Right lobe of liver (tissue), 6 donors: ENCODE measurements at regions not wholly inside any gene's neighbourhood (a gene's known extent, or its start where the extent isn't known, plus 50 kb on each side); places are given as distances from the start of the nearest gene placed in this dataset.

ENCODE experiments used
- ATAC-seq, 4 donors: fragments of 200-7000 bp; cut with Tn5 transposase; one replicate each; pipeline ENCODE4 v1.9.1; 2020; ENCODE audit warnings: mild to moderate bottlenecking in 4 of 4, moderate library complexity in 4 of 4
- DNase-seq, 3 donors: peaks; one replicate each; pipeline ENCODE4 v3.0.0-alpha.2; 2020
- H3K27ac ChIP-seq, 3 donors: fragments of 200-600 bp; one replicate each; pipeline ENCODE4 v1.8.0; 2022
- H3K27me3 ChIP-seq, 2 donors: fragments of 200-600 bp; one replicate each; pipeline ENCODE4 v1.8.0; 2022
- H3K36me3 ChIP-seq, 4 donors: fragments of 200-600 bp; sonication (generic) in 1 of 4; one replicate each; pipeline versions ENCODE4 v1.5.1 to v1.8.0; 2017 to 2022; ENCODE audit warnings: control low read depth in 1 of 4
- H3K4me1 ChIP-seq, 4 donors: fragments of 200-600 bp; sonication (generic) in 1 of 4; one replicate each; pipeline versions ENCODE4 v1.5.1 to v1.8.0; 2017 to 2022; ENCODE audit warnings: control low read depth in 1 of 4
- H3K4me3 ChIP-seq, 3 donors: fragments of 200-600 bp; one replicate each; pipeline ENCODE4 v1.8.0; 2022
- H3K9me3 ChIP-seq, 4 donors: fragments of 200-600 bp; sonication (generic) in 1 of 4; one replicate each; pipeline versions ENCODE4 v1.5.1 to v1.8.0; 2017 to 2022; ENCODE audit warnings: control low read depth in 1 of 4
- POLR2A ChIP-seq: fragments of 450-650 bp; IDR thresholded peaks from one replicate; pipeline ENCODE4 v1.6.1; 2017; ENCODE audit warnings: antibody characterized with exemption, mild to moderate bottlenecking
- WGBS: methylation state at CpG from one replicate; pipeline ENCODE4 v1.1.6; 2018; ENCODE audit warnings: low coverage, low lambda C conversion rate; ENCODE audit not compliant: insufficient coverage; ENCODE audit errors: missing lambda C conversion rate; 5-methylcytosine and 5-hydroxymethylcytosine counted together
- intact Hi-C, 2 donors: fragments of 100-400 bp; cut with DNase I; formaldehyde crosslinking; loops; one replicate each; pipeline versions ENCODE4 v1.11.2 to v1.14.1; 2022
- TF ChIP-seq, protein P1 (sequence below), 4 donors: fragments of 200-600 bp in 3 of 4; fragments of 450-650 bp in 1 of 4; IDR thresholded peaks; one replicate each; pipeline versions ENCODE4 v1.5.1 to v1.8.0; 2016 to 2022; ENCODE audit warnings: antibody characterized with exemption in 4 of 4, mild to moderate bottlenecking in 2 of 4
- donor health status: DM: no; HTN: yes; CAD: no.
- donor health status: DM: no; HTN: no; CAD: no.
- donor health status: DM: no; HTN: no; CAD: no.
- donor health status: DM: no; HTN: yes; CAD: no.
- donor health status: DM: no; HTN: yes; CAD: no.

DNA sequence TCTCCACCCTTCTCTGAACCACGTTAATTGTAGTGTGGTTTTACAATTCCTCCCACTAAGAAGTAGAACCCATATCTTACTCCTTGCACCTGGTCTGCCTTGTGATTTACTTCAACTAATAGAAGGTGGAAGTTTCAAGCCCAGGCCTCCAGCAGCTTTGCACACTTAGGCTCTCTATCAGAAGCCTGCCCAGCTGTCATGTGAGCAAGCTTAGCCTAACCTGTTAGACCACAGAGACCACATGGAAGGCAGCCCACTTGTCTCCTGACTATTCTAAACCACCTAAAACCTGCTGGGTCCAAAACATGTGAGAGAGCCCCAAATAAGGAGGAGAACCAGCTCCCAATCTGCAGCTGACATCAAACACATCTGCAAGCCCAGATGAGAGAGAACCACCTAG lies 127.6 kb upstream of the BTBD3 start:
- WGBS: 47% methylated on average over 1 of the region's 1 CpG

GRCh38 chr20:11791316-11791715 lies 126.4 kb upstream of the BTBD3 start:
- Histone ChIP-seq H3K4me1 (no peaks in the 10 kb centered on the region), H3K36me3 (no peaks in the 10 kb centered on the region), H3K4me3 (no peak overlapping the region), H3K27ac (no peak overlapping the region), H3K27me3 (no peaks in the 10 kb centered on the region), H3K9me3 (no peaks in the 10 kb centered on the region)
- no peak for DNase-seq
- 60% methylated on average over 1 of the region's 2 CpGs for WGBS
- ATAC-seq: no peak
- no peak for TF ChIP-seq POLR2A
- TF ChIP-seq, protein P1, sequence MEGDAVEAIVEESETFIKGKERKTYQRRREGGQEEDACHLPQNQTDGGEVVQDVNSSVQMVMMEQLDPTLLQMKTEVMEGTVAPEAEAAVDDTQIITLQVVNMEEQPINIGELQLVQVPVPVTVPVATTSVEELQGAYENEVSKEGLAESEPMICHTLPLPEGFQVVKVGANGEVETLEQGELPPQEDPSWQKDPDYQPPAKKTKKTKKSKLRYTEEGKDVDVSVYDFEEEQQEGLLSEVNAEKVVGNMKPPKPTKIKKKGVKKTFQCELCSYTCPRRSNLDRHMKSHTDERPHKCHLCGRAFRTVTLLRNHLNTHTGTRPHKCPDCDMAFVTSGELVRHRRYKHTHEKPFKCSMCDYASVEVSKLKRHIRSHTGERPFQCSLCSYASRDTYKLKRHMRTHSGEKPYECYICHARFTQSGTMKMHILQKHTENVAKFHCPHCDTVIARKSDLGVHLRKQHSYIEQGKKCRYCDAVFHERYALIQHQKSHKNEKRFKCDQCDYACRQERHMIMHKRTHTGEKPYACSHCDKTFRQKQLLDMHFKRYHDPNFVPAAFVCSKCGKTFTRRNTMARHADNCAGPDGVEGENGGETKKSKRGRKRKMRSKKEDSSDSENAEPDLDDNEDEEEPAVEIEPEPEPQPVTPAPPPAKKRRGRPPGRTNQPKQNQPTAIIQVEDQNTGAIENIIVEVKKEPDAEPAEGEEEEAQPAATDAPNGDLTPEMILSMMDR (IDR thresholded peaks at IDR 0.05): no peak
- intact Hi-C loops: no loop called here

More for the DNA sequence above, 127.6 kb upstream of the BTBD3 start:
- no peaks in the 10 kb centered on the region for H3K9me3 ChIP-seq
- no peak overlapping the region for H3K4me3 ChIP-seq
- no peak for DNase-seq
- H3K27me3 ChIP-seq: no peaks in the 10 kb centered on the region
- H3K4me1 ChIP-seq: no peaks in the 10 kb centered on the region
- no peak for TF ChIP-seq POLR2A
- TF ChIP-seq, protein P1 (IDR thresholded peaks at IDR 0.05): no peak
- intact Hi-C loops: no loop called here
- H3K36me3 ChIP-seq: no peaks in the 10 kb centered on the region
- no peak for ATAC-seq
- H3K27ac ChIP-seq: no peak overlapping the region

DNA sequence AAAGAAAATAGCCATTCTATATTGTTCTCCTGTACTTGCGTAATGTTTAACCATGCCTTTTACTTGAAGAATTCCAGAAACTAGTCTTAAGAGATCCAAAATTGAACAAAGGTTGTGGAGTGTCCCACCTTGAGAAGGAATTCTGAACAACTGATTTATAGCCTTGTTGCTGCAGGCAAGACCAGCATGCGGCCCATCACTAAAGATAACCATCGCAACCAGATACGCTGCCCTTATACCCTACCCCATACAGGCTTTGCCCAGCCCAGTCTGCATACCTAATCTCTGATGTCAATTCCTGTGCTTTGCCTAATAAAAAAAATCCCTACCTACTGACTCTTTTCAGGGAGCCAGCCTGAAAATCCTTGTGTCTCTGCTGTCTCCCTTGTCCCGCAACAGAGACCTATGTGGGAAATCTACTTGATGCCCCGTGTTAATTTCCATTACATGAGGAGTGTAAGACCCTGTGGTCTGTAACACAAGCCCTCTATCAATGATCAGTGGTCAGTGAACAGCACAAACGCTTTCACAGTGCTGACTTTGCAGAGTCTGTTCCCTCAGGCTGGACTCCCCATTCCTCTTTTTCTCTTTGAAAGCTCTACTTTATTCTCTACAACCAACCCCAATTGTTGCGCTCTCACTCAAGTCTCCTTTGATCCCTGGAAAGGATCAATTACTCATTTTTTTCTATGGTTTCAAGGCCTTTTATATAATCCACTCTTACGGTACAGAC lies 125.7 kb upstream of the BTBD3 start:
- intact Hi-C loops: no loop called here
- no peak for DNase-seq
- no peak for TF ChIP-seq POLR2A
- TF ChIP-seq, protein P1 (IDR thresholded peaks at IDR 0.05): no peak
- Histone ChIP-seq H3K9me3 (no peaks in the 10 kb centered on the region), H3K36me3 (no peaks in the 10 kb centered on the region), H3K27me3 (no peaks in the 10 kb centered on the region), H3K27ac (no peak overlapping the region), H3K4me1 (no peaks in the 10 kb centered on the region), H3K4me3 (no peak overlapping the region)
- ATAC-seq: no peak
- WGBS: 62% methylated on average over 9 of the region's 9 CpGs

DNA sequence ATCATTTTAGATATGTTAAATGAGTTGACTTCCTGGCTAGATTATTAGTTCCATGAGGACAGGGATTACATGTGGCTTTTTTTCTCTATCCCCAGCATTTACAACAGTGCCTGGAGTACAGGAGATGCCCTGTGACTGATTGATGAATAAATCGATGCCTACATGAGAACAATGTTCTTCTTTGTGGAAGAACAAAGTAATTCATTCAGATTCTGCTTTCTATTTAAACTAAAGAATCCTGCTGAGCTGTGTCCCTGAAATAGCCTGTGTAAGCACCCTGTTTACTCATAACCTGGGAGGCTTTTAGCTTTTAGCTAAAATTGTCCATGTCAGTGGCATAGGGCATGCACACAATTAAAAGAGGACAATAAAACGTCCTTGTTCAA lies 125.1 kb upstream of the BTBD3 start:
- intact Hi-C loops: no loop called here
- no peaks in the 10 kb centered on the region for H3K4me1 ChIP-seq
- DNase-seq: no peak
- 46% methylated on average over 2 of the region's 2 CpGs for WGBS
- TF ChIP-seq POLR2A: no peak
- TF ChIP-seq, protein P1 (IDR thresholded peaks at IDR 0.05): no peak
- no peak overlapping the region for H3K27ac ChIP-seq
- no peaks in the 10 kb centered on the region for H3K27me3 ChIP-seq
- no peaks in the 10 kb centered on the region for H3K36me3 ChIP-seq
- ATAC-seq: no peak
- no peaks in the 10 kb centered on the region for H3K9me3 ChIP-seq
- no peak overlapping the region for H3K4me3 ChIP-seq

GRCh38 chr20:11794525-11794924 lies 123.2 kb upstream of the BTBD3 start:
- intact Hi-C loops: no loop called here

More at GRCh38 chr20:11794525-11794924, 123.2 kb upstream of the BTBD3 start:
- no peak overlapping the region for H3K27ac ChIP-seq
- DNase-seq (no peak), ATAC-seq (no peak)
- no peak for TF ChIP-seq POLR2A
- H3K4me3 ChIP-seq: no peak overlapping the region
- no peaks in the 10 kb centered on the region for H3K36me3 ChIP-seq
- H3K4me1 ChIP-seq: no peaks in the 10 kb centered on the region
- WGBS: 71% methylated on average over 3 of the region's 3 CpGs
- H3K27me3 ChIP-seq: no peaks in the 10 kb centered on the region
- H3K9me3 ChIP-seq: no peaks in the 10 kb centered on the region
